ENCODE measurements at regions not wholly inside any gene's neighbourhood (a gene's known extent, or its start where the extent isn't known, plus 50 kb on each side); places are given as distances from the start of the nearest gene placed in this dataset.

GRCh38 chr4:149095811-149096210 lies 653.6 kb upstream of the NR3C2 start:
- no peak overlapping the region for H3K4me3 ChIP-seq (replicated peaks; ENCODE audit: low read depth, low read length)
- TF ChIP-seq CTCF (IDR thresholded peaks at IDR 0.05; ENCODE audit: low read depth, low read length, missing control alignments) = no peak

GRCh38 chr4:149095001-149095400 lies 652.8 kb upstream of the NR3C2 start:
- H3K4me3 ChIP-seq (replicated peaks; ENCODE audit: low read depth, low read length) = no peak overlapping the region
- no peak for TF ChIP-seq CTCF (IDR thresholded peaks at IDR 0.05; ENCODE audit: low read depth, low read length, missing control alignments)
- DNase-seq (ENCODE audit: extremely low read depth, low read depth) = no peak

More at GRCh38 chr4:149095811-149096210, 653.6 kb upstream of the NR3C2 start:
- no peak for DNase-seq (ENCODE audit: extremely low read depth, low read depth)

- no peak for TF ChIP-seq CTCF (IDR thresholded peaks at IDR 0.05; ENCODE audit: low read depth, low read length, missing control alignments)
- DNase-seq (ENCODE audit: extremely low read depth, low read depth) = no peak
- no peak overlapping the region for H3K4me3 ChIP-seq (replicated peaks; ENCODE audit: low read depth, low read length)
These were observed 641.9 kb upstream of the NR3C2 start for GRCh38 chr4:149084144-149084543.

GRCh38 chr4:149077181-149077580 lies 635.0 kb upstream of the NR3C2 start:
- H3K4me3 ChIP-seq (replicated peaks; ENCODE audit: low read depth, low read length) = no peak overlapping the region
- DNase-seq (ENCODE audit: extremely low read depth, low read depth) = no peak
- no peak for TF ChIP-seq CTCF (IDR thresholded peaks at IDR 0.05; ENCODE audit: low read depth, low read length, missing control alignments)

- no peak for TF ChIP-seq CTCF (IDR thresholded peaks at IDR 0.05; ENCODE audit: low read depth, low read length, missing control alignments)
- DNase-seq (ENCODE audit: extremely low read depth, low read depth) = no peak
- no peak overlapping the region for H3K4me3 ChIP-seq (replicated peaks; ENCODE audit: low read depth, low read length)
These were observed 634.2 kb upstream of the NR3C2 start for GRCh38 chr4:149076401-149076800.

GRCh38 chr4:149072384-149072783 lies 630.2 kb upstream of the NR3C2 start:
- DNase-seq (ENCODE audit: extremely low read depth, low read depth) = no peak
- no peak for TF ChIP-seq CTCF (IDR thresholded peaks at IDR 0.05; ENCODE audit: low read depth, low read length, missing control alignments)

GRCh38 chr4:149065753-149066152 lies 623.5 kb upstream of the NR3C2 start:
- DNase-seq (ENCODE audit: extremely low read depth, low read depth) = no peak
- H3K4me3 ChIP-seq (replicated peaks; ENCODE audit: low read depth, low read length) = no peak overlapping the region
- no peak for TF ChIP-seq CTCF (IDR thresholded peaks at IDR 0.05; ENCODE audit: low read depth, low read length, missing control alignments)

More at GRCh38 chr4:149072384-149072783, 630.2 kb upstream of the NR3C2 start:
- no peak overlapping the region for H3K4me3 ChIP-seq (replicated peaks; ENCODE audit: low read depth, low read length)

Data from HFF-Myc (cell line).